Activated naive CD4-positive, alpha-beta T cell treated with anti-CD3 and anti-CD28 coated beads, Interleukin-2, amount 50 U/mL, for 16 hours (primary cell): ENCODE measurements at regions not wholly inside any gene's neighbourhood (a gene's known extent, or its start where the extent isn't known, plus 50 kb on each side); places are given as distances from the start of the nearest gene placed in this dataset.

ENCODE experiments used
- DNase-seq: peaks from one replicate; pipeline ENCODE4 v3.0.0-alpha.2; 2020

GRCh38 chr15:93861956-93862741 lies 369.2 kb upstream of the MCTP2 start:
- no peak for DNase-seq

- DNase-seq = no peak
Observed at GRCh38 chr15:93861413-93861812, 369.9 kb upstream of the MCTP2 start.

- no peak for DNase-seq
Observed at GRCh38 chr15:93860701-93861100, 370.7 kb upstream of the MCTP2 start.

- no peak for DNase-seq
Observed at GRCh38 chr15:93859176-93859575, 372.2 kb upstream of the MCTP2 start.

- no peak for DNase-seq
Observed at GRCh38 chr15:93855181-93855826, 376.1 kb upstream of the MCTP2 start.

- no peak for DNase-seq
Observed at GRCh38 chr15:93854088-93854487, 377.3 kb upstream of the MCTP2 start.

GRCh38 chr15:93852761-93853160 lies 378.6 kb upstream of the MCTP2 start:
- no peak for DNase-seq

GRCh38 chr15:93848490-93848889 lies 382.9 kb upstream of the MCTP2 start:
- DNase-seq = no peak

GRCh38 chr15:93848076-93848475 lies 383.3 kb upstream of the MCTP2 start:
- DNase-seq = no peak

GRCh38 chr15:93846148-93846547 lies 385.2 kb upstream of the MCTP2 start:
- no peak for DNase-seq

- no peak for DNase-seq
Observed at GRCh38 chr15:93837450-93837849, 393.9 kb upstream of the MCTP2 start.

GRCh38 chr15:93835344-93835743 lies 396.0 kb upstream of the MCTP2 start:
- no peak for DNase-seq

- no peak for DNase-seq
Observed at GRCh38 chr15:93831641-93832040, 399.7 kb upstream of the MCTP2 start.

- DNase-seq = no peak
Observed at GRCh38 chr15:93830221-93831080, 400.9 kb upstream of the MCTP2 start.

- DNase-seq = no peak
Observed at GRCh38 chr15:93829115-93829870, 402.1 kb upstream of the MCTP2 start.

GRCh38 chr15:93826790-93827189 lies 404.6 kb upstream of the MCTP2 start:
- no peak for DNase-seq

GRCh38 chr15:93826293-93826692 lies 405.1 kb upstream of the MCTP2 start:
- no peak for DNase-seq

GRCh38 chr15:93825682-93826081 lies 405.7 kb upstream of the MCTP2 start:
- DNase-seq = no peak

GRCh38 chr15:93823971-93824913 lies 407.1 kb upstream of the MCTP2 start:
- DNase-seq = no peak

GRCh38 chr15:93820566-93820965 lies 410.8 kb upstream of the MCTP2 start:
- DNase-seq = no peak

- no peak for DNase-seq
Observed at GRCh38 chr15:93819826-93820225, 411.5 kb upstream of the MCTP2 start.

- DNase-seq = no peak
Observed at GRCh38 chr15:93816815-93817214, 414.5 kb upstream of the MCTP2 start.
